Fibroblast of skin of abdomen (primary cell): ENCODE measurements at regions not wholly inside any gene's neighbourhood (a gene's known extent, or its start where the extent isn't known, plus 50 kb on each side); places are given as distances from the start of the nearest gene placed in this dataset.

Source experiments
- DNase-seq: peaks from one replicate; pipeline ENCODE4 v3.0.0-alpha.2; 2013

GRCh38 chr22:34160141-34160783 is 240.0 kb upstream of the LARGE1 start:
- DNase-seq = no peak

- no peak for DNase-seq
Measured at GRCh38 chr22:34161431-34162123, 241.3 kb upstream of the LARGE1 start.

GRCh38 chr22:34198976-34199375 is 278.7 kb upstream of the LARGE1 start:
- no peak for DNase-seq

GRCh38 chr22:34210301-34210700 is 290.0 kb upstream of the LARGE1 start:
- DNase-seq = no peak

- no peak for DNase-seq
Measured at GRCh38 chr22:34214372-34214771, 294.1 kb upstream of the LARGE1 start.

GRCh38 chr22:34225278-34225677 is 305.0 kb upstream of the LARGE1 start:
- no peak for DNase-seq

- no peak for DNase-seq
Measured at GRCh38 chr22:34236527-34236926, 316.3 kb upstream of the LARGE1 start.

- DNase-seq = no peak
Measured at GRCh38 chr22:34239421-34239820, 319.1 kb upstream of the LARGE1 start.

- no peak for DNase-seq
Measured at GRCh38 chr22:34243023-34243422, 322.7 kb upstream of the LARGE1 start.

- DNase-seq = no peak
Measured at GRCh38 chr22:34255042-34255441, 334.8 kb upstream of the LARGE1 start.

GRCh38 chr22:34278121-34278520 is 357.8 kb upstream of the LARGE1 start:
- DNase-seq = no peak

- DNase-seq = no peak
Measured at GRCh38 chr22:34281738-34282137, 361.5 kb upstream of the LARGE1 start.

- DNase-seq = no peak
Measured at GRCh38 chr22:34283844-34284243, 363.6 kb upstream of the LARGE1 start.

- DNase-seq = no peak
Measured at GRCh38 chr22:34293324-34293723, 373.0 kb upstream of the LARGE1 start.

GRCh38 chr22:34294476-34294875 is 374.2 kb upstream of the LARGE1 start:
- no peak for DNase-seq

GRCh38 chr22:34294986-34295385 is 374.7 kb upstream of the LARGE1 start:
- no peak for DNase-seq

- no peak for DNase-seq
Measured at GRCh38 chr22:34296461-34296860, 376.2 kb upstream of the LARGE1 start.

- DNase-seq = no peak
Measured at GRCh38 chr22:34297536-34298120, 377.4 kb upstream of the LARGE1 start.

GRCh38 chr22:34299496-34299895 is 379.2 kb upstream of the LARGE1 start:
- DNase-seq = no peak

- DNase-seq = no peak
Measured at GRCh38 chr22:34301569-34301968, 381.3 kb upstream of the LARGE1 start.

- no peak for DNase-seq
Measured at GRCh38 chr22:34303656-34304055, 383.4 kb upstream of the LARGE1 start.

- DNase-seq = no peak
Measured at GRCh38 chr22:34306361-34306760, 386.1 kb upstream of the LARGE1 start.

GRCh38 chr22:34308101-34308500 is 387.8 kb upstream of the LARGE1 start:
- DNase-seq = no peak

- no peak for DNase-seq
Measured at GRCh38 chr22:34319346-34319745, 399.1 kb upstream of the LARGE1 start.
